Stimulated activated CD4-positive, alpha-beta T cell treated with anti-CD3 and anti-CD28 coated beads, Interleukin-15, amount 100 ng/mL, for 1 hour (primary cell): ENCODE measurements at regions not wholly inside any gene's neighbourhood (a gene's known extent, or its start where the extent isn't known, plus 50 kb on each side); places are given as distances from the start of the nearest gene placed in this dataset.
"Not testable (repeated sequence)": the region's sequence is repeated elsewhere in the genome, so short reads cannot be mapped to it uniquely, and the experiment has no call there.

Experiments
- DNase-seq, 2 donors: peaks; one replicate each; pipeline ENCODE4 v3.0.0-alpha.2; 2020; ENCODE audit warnings: low read depth in 1 of 2, low spot score in 1 of 2

DNA sequence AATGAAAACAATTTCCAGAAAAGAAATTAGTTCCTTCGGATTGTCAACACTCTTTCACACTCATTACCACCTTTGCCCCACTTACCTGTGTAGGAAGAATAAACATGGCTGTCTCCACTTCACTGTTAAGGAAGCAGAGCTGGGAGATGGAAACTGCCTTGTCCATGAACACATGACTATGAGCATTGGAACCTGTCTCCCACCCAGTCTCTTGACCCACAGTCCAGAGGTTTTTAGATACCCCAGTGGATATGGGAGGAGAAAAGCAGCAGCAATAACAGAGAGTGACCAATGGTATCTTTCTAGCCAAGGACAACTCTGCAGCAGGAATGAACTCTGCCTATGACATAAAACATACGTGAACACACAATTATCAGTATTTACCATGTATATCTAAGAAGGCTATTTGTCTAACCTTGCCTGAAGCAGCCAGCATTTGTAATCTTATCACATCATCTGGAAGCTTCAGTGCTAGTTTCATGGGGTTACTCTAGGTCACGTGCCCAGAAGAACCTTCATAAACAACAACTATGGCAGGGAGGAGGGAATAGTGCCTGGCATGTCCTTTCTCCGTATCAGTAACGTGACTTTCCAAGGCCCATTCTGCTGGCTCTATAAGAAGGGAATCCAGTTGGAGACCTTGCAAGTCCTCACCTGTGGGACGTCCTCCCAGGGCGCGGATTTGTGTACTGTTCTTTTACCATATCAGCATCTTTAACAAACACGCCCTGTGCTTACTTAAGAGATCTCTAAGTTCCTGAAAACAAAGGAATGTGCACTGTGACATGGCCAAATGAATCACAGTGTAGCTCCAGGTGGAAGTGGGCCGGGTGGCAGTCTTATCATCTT, 221.8 kb upstream of the UBL3 start:
- DNase-seq: no peak

DNA sequence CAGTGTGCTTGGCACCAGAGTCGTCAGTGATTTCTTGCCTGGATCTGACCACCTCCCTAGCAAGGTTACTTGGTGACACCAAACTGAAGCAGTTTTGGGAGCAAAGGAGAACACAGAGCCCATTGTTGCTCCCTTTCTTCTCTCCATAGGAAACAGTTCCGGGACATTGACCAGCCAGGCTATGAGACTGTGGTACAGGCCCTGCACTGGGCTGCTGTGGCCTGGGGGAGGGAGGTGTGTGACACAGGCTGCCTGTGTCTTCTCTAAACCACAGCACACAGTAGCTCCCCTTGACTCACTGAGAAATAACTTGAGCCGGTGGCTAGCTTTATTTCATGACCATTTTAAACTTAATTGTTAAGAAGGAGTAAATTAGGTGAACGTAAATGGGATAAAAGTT, 214.8 kb upstream of the UBL3 start:
- no peak for DNase-seq

DNA sequence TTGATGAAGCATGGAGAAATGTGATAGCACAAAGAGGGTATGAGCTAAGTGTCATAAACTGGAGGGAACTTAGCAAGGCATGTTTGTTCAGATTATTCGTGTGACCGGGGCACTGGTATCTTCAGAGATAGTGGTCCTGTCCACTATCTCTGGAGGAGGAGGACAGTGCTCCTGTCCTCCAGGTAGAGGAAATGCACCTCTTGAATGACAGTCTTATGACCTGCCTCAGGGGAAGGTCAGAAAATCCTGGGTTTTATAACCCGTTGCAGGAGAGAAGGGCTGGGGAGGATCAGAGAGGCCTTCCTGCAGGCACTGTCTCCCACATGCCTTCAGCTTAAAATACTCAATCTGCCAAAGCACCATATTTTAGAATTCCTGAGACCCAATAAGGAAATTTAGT, 213.5 kb upstream of the UBL3 start:
- DNase-seq: no peak

DNA sequence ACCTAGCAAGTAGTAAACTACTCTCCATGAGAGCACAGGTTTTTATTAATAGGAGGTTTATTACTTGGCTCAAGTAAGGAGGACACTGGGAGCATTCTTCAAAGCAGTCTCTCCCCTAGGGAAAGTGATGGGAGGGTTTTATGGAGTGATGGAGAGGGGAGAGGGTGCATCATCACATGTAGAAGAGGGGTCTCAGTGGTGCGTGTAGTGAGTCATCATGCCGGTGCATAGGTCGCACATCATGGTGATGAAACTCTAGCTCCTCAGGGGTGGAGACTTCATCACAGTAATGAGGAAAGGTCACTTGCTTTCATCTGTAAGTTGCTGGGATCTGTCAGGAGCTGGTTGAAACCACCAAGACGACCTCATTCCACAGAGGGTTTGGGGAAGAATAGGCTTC, 210.8 kb upstream of the UBL3 start:
- no peak for DNase-seq

DNA sequence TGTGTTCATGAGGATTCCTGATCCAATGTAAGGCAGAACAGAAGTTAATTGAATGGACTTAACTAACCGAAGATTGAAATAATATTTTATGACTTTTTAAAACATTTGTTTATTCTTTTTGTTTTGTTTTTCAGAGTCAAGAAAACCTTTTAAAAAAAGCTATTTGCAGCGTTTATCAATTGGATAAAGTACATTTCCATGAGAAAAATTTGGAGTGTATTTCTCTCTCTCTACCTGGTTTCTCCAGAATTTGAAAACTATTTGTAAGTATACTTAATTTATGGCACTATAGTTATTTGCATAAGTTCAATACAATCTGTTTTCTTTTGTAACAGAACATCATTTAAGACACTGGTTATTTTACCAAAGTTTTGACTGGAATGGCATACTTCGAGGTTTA, 208.0 kb upstream of the UBL3 start:
- DNase-seq: no peak

DNA sequence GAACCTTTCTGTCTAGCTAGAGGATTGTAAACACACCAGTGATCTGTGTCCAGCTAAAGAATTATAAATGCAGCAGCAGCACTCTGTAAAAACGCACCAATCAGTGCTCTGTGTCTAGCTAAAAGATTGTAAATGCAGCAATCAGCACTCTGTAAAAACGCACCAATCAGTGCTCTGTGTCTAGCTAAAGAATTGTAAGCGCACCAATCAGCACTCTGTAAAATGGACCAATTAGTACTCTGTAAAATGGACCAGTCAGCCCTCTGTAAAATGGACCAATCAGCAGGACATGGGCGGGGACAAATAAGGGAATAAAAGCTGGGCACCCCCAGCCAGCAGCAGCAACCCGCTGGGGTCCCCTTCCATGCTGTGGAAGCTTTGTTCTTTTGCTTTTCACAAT, 204.1 kb upstream of the UBL3 start:
- not testable (repeated sequence) for DNase-seq

DNA sequence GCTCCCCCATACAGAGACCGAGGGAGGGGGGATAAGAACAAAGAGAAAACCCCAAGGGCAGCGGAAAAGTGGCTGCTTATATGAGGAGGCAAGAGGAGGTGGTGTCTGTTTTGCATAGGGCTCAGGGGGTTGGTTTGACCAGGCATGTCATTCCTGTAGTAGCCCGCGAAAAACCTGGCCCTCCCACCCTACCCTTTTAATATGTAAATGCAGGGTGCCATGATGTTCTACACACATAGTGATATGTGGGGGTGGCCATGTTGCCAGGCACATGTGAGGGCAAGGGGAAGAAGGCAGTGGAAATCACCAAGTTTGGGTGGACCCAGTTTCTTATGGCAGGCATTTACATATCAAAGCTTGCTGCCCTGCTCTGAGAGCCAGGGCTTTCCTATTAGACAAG, 203.5 kb upstream of the UBL3 start:
- DNase-seq: no peak

DNA sequence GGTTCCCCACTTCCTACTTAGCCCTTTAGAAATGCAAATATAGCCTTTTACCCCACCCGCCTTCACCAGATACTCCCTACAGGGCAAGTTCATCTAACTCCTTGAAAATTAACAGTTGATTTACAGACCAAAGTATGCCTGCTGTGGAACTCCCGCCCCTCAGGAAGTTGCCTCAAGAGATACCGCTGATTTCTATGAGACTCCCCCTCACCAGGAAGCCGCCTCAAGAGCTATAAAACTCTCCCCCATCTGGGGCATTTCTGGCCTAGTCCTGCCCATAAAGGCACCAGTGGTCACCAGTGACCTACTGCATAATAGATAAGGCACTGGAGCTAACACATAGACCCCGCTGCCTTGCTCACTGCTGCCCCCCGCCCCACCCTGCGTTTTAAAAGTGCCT, 201.7 kb upstream of the UBL3 start:
- no peak for DNase-seq

DNA sequence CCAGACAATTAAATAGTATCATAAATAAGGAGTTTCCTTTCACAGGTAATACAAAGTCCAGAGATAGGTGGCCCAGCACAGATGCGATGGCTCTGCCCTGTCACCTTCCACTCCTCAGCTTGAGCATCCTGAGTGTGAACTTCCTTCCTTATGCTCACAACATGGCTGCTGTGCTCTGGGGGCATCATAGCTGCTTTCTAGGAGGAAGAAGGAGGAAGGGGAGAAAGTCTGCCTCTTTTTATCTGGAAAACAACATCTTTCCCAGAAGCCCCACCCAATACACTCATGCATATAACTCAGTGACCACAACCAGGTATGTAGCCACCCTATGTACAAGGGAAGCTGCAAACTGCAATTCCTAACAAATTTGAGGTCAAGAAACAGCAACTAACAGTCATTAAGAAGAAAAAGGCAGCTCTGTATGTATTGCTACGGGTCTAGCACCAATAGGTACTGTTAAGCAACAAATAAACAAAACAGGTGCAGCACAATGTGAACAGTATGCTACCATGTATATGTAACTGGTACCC, 201.2 kb upstream of the UBL3 start:
- DNase-seq: no peak

DNA sequence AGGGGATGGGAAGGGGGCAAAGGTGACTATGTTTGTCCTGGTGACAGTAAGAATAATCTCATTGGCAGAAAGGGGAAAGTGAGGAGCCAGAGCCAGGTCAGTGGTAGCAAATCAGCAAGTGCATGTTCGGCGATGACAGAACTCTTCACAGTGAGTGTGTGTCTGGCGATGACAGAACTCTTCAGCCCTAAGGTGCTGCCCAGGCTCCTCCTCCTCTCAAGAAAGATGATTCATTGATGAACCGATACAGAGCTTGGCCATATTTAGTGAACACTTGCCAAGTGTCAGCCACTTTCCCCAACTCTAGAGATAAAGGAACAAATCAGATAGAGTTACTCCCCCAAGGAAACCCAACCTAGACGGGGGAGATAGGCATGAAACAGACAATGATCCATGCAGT, 199.3 kb upstream of the UBL3 start:
- no peak for DNase-seq

DNA sequence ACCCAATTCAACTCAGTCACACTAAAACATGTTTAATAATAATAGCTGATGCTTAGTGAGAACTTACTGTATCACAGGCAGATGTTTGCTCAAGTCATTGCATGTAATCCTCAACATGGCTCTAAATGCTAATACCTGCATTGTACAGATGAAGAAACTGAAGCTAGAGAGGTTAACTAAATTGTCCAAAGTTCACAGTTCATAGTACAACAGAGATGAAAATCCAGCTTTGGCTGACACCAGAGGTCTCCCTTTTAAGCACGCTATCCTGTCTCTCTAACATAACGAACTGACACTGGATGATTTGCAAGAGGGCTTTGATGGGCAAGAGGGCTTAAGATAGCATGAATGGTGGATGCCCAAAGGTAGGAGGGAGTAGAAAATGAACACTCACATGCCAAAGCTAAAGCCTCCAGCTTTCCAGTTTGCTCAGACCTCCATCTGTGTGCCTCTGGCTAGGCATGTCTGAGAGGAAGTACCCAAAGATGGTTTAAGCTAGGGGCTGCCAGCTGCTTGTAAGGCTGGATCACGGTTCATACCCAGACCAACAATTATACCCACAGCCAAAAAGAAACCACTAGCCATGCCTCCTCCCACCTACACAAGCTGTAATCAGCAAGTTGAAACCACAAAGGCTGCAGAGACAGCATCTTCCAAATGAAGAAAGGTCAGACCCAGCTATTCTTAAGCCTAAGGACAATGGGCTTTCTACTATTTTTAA, 196.9 kb upstream of the UBL3 start:
- DNase-seq: no peak

DNA sequence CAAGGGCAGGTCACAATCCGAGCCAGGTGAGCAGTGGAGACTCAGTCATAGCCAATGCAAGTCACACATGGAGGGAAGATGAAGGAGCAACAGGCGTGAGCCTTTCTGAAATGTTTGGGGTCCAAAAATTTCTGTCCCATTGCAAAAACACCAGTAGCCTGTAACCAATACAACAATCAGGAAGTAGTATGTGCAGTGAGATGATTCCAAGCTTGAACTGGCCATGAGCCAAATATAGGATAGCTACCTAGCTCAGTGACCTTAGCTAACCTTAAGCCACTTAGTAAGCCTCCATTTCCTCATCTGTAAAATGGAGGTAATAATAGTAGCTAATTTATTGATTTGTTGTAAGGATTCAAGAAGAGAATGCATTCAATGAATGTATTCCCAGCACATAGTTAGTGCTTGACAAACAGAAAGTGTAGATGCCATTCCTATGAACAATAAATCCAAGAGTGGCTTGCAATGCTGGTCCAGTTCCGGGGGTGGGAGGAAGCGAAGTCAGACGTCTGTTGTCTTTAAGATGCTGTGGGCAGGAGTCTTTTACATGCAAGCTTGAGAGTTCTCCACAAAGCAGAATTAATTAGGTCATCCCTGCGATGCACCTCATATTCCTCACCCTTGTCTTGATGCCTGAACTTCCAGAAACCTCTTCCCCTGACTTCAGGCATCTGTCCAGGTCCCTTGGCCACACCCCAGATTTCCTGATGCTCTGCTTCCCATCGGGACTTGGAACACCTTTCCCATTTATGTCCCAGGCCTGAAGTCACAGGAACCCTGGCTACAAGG, 195.7 kb upstream of the UBL3 start:
- no peak for DNase-seq

DNA sequence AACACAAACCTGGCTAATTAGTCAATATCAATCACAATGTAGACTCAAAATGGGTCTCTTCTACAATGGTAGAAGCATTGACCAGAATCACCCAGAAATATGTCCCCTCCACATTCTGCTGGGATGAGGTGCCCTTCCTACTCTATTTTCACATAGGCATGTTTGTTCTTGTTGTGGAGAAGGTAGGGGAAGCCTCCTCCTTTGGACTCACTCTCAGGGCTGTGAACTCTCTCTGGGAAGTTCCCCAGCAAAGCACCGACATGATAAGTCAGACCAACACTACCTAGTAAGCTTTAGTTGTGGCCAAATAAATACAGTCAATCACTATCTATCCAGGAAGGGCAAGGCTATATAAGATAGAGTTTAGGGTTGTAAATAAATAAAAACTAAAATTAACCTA, 194.5 kb upstream of the UBL3 start:
- DNase-seq: no peak

DNA sequence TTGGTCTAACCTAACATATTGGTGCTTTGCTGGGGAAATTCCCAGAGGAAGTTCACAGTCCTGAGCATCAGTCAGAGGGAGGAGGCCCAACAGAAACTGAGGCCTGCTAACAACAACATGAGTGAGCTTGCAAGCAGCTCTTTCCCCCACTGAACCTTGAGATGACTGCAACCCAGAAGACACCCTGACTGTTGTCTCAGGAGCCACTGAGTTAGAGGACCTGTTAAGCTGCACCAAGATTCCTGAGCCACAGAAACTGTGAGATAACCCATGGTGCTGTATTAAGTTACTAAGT, 193.2 kb upstream of the UBL3 start:
- no peak for DNase-seq

DNA sequence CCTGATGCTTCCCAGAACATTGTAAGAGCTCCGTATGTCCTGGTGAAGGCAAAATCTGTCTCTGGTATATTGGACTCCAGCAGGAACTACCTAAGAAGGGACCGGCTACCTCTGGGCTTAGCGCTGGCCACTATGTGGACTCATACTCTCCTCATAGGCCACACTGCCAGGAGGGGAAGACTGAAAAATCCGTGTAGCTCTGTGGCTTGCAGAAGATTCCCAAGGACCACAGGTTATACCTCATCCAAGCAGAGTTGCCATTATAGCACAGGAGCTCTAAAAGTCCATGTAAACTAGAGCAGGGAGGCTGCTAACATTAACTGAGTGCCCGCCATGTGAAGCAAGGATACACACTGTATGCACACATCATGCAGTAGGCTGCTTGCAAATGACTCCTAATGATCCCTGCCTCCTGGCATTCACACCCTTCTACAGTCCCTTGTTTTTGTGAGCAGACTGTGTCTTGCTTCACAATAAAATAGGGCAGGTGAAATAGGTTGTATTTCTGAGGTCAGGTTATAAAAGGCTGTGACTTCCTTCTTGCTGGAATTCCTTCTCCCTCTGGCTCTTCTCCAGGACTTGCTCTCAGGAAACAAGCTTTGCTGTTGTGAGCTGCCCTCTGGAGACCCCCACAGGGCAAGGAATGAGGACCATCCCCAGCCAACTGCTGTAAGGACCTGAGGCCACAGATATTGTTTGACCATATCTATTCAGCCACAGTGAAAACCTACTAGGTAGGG, 192.6 kb upstream of the UBL3 start:
- no peak for DNase-seq

DNA sequence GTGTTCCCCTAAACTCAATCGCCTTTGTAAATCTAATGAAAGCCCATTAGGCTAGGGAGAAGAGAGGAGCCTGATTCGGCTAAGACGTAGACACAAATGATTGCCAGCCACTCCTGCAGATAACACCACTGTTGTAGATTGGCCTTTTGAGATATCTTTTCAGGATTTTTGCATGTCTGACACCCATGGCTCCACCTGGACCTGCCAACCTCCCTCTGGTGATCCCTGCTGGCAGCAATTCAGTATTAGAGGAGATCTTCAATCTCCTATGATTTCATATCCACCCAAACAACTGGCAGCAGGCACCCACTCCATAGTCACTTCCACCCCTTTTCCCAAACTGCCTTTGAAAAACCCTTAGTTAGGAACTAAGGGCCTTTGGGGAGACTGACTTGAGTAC, 191.9 kb upstream of the UBL3 start:
- DNase-seq: no peak

DNA sequence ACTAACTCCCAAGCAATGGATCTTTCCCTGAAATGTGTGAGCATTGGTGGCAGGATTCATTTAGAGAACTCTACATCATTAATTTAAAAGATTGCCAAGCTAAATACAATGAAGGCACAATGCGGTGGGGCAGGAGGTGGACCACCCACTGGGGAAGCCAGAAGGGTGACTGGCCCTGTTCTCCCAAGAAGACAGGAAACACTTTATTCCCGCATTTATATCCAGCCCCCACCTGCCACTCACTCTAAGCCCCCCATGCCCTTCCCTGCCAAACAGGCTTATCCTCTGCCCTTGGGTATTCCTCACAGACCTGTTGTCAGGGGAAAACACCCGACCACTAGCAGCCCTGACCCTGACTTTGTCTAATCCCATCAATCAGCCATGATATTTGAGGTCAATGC, 189.1 kb upstream of the UBL3 start:
- no peak for DNase-seq

DNA sequence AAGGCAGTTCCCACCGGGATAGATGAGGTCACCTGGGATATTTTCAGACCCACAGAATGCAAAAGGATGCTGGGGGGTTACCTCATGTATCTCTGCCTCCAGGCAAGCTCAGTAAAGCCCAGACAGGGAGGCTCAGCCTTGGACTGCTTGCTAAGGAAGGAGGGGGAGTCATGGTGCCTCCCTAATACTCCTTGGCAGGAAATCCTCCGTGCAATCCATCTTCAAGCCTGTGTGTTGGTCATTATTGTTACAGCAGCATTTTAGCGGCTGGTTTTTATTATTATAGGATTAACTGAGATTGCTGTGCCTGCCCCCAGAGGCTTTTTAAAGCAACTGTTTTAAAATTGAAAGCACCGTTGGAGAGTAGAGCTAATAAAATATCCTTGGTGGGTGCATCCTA, 188.5 kb upstream of the UBL3 start:
- no peak for DNase-seq

DNA sequence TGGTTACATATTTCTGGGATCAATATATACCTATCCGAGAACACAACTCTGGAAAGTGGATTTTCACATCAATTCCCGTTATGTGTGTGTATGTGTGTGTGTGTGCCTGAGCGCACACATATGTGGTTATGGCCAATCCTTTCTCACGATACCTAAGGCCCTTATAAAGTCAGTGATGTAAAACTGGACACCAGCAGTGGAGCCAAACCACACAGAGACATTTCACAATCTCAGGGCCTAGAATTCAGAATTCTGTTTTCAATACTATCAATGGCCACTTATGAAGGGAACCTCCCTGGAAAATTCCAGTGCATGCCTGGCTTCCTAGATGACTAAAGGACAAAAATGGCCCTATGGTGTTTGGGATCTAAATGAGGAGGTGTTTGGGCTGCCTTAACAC, 187.3 kb upstream of the UBL3 start:
- DNase-seq: no peak

DNA sequence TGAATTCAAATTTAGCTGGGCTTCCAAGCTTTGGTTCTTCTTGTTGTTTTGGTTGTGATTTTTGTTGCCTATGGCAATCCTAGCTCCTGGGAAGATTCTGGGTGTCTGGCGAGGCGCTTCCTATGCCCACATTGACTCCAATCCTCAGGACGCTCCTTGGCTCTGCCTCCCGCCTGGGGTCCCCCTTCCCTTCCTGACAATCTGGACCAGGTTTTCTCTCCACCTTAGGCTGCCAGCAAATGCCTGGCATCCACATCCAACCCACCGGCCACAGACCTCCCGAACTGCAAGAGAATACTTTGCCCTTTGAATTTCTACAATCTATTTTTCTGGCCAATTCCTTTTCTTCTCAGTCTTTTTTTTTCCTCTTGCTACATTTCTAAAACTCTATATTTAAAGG, 186.9 kb upstream of the UBL3 start:
- no peak for DNase-seq

DNA sequence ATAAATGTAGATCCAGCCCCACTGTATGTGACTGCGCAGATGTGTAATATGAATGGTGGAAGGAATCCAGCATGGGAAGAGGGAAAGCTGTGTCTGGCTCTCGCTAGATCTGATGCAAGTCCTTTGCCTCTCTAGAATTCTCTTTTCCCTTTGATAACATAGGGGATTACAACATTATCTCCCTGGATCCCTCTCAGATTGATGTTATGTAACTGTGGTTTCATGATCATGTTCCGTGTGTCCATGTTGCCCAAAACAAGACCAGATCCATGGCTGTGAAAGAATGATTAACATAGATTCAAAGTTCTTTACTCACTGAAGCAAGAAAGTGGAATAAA, 184.0 kb upstream of the UBL3 start:
- no peak for DNase-seq
